CD14-positive monocyte (primary cell): ENCODE measurements at regions not wholly inside any gene's neighbourhood (a gene's known extent, or its start where the extent isn't known, plus 50 kb on each side); places are given as distances from the start of the nearest gene placed in this dataset.

Experiments
- DNase-seq, 3 donors: peaks; one replicate each; pipeline ENCODE4 v3.0.0-alpha.2; 2011 to 2022
- H2AFZ ChIP-seq: 2 replicates; pipeline ENCODE4 v1.6.0; 2012; ENCODE audit warnings: mild to moderate bottlenecking, low read depth, low read length, inconsistent platforms; ENCODE audit not compliant: insufficient read depth, poor library complexity, severe bottlenecking
- H3K27ac ChIP-seq, 2 donors: 1 replicate in 1 of 2; 2 replicates in 1 of 2; pipeline ENCODE4 v1.5.1; 2012 to 2013; ENCODE audit warnings: low read length in 2 of 2, control low read depth in 1 of 2, inconsistent platforms in 1 of 2, low read depth in 1 of 2, mild to moderate bottlenecking in 1 of 2
- H3K27me3 ChIP-seq, 2 donors: one replicate each; pipeline versions ENCODE4 v1.6.0 to v1.6.1; 2011 to 2013; ENCODE audit warnings: low read length in 2 of 2; ENCODE audit not compliant: control insufficient read depth in 2 of 2, insufficient read depth in 2 of 2
- H3K36me3 ChIP-seq, 2 donors: replicated peaks in 1 of 2; 1 replicate in 1 of 2; 2 replicates in 1 of 2; pipeline versions ENCODE4 v1.5.1 to v1.6.1; 2012 to 2013; ENCODE audit warnings: low read length in 2 of 2, control low read depth in 1 of 2, inconsistent platforms in 1 of 2, mild to moderate bottlenecking in 1 of 2; ENCODE audit not compliant: insufficient read depth in 2 of 2, control insufficient read depth in 1 of 2
- H3K4me1 ChIP-seq, 2 donors: 1 replicate in 1 of 2; 2 replicates in 1 of 2; pipeline versions ENCODE4 v1.5.1 to v1.6.1; 2012 to 2013; ENCODE audit warnings: low read length in 2 of 2, control low read depth in 1 of 2, inconsistent platforms in 1 of 2, mild to moderate bottlenecking in 1 of 2, moderate library complexity in 1 of 2; ENCODE audit not compliant: insufficient read depth in 2 of 2, control insufficient read depth in 1 of 2
- H3K4me2 ChIP-seq: replicated peaks from 2 replicates; pipeline ENCODE3; 2012; ENCODE audit warnings: low read length, moderate library complexity, mild to moderate bottlenecking; ENCODE audit not compliant: poor library complexity, severe bottlenecking; ENCODE audit errors: extremely low read depth
- H3K4me3 ChIP-seq, 3 experiments: fragments of 200-600 bp in 1 of 3; sonication (generic) in 1 of 3; replicated peaks in 1 of 3; 1 replicate in 2 of 3; 2 replicates in 1 of 3; pipeline ENCODE4 v1.5.1; 2011 to 2013; ENCODE audit warnings: low read length in 3 of 3, mild to moderate bottlenecking in 3 of 3, control low read depth in 2 of 3, low read depth in 2 of 3, inconsistent platforms in 1 of 3, moderate library complexity in 1 of 3
- H3K79me2 ChIP-seq: 2 replicates; pipeline ENCODE4 v1.6.0; 2012; ENCODE audit warnings: mild to moderate bottlenecking, control low read depth, inconsistent platforms, low read length, moderate library complexity; ENCODE audit not compliant: insufficient read depth
- H3K9ac ChIP-seq: 2 replicates; pipeline ENCODE4 v1.6.0; 2017; ENCODE audit warnings: low read length, mild to moderate bottlenecking; ENCODE audit not compliant: insufficient read depth, poor library complexity, severe bottlenecking
- H3K9me3 ChIP-seq, 2 donors: replicated peaks in 1 of 2; 1 replicate in 1 of 2; 2 replicates in 1 of 2; pipeline versions ENCODE4 v1.5.1 to v1.6.1; 2012 to 2013; ENCODE audit warnings: low read length in 2 of 2, control low read depth in 1 of 2; ENCODE audit not compliant: control insufficient read depth in 1 of 2, insufficient read depth in 1 of 2
- H4K20me1 ChIP-seq: 2 replicates; pipeline ENCODE4 v1.6.0; 2012; ENCODE audit warnings: mild to moderate bottlenecking, low read length, control low read depth, moderate library complexity; ENCODE audit not compliant: insufficient read depth
- H3K27ac Mint-ChIP-seq, 7 donors: one replicate each; pipeline ENCODE4 v1.8.0; 2020; ENCODE audit warnings: mild to moderate bottlenecking in 7 of 7, mixed read lengths in 7 of 7, moderate library complexity in 6 of 7, inconsistent platforms in 2 of 7
- H3K27me3 Mint-ChIP-seq, 3 donors: one replicate each; pipeline ENCODE4 v1.8.0; 2021 to 2022; ENCODE audit warnings: low read depth in 3 of 3, mild to moderate bottlenecking in 3 of 3, mixed read lengths in 3 of 3, moderate library complexity in 3 of 3, inconsistent platforms in 1 of 3
- H3K36me3 Mint-ChIP-seq, 2 donors: one replicate each; pipeline ENCODE4 v1.8.0; 2020; ENCODE audit warnings: mixed read lengths in 2 of 2, inconsistent platforms in 1 of 2, mild to moderate bottlenecking in 1 of 2
- H3K4me1 Mint-ChIP-seq: one replicate; pipeline ENCODE4 v1.8.0; 2020; ENCODE audit warnings: mild to moderate bottlenecking, mixed read lengths
- H3K4me3 Mint-ChIP-seq, 2 donors: one replicate each; pipeline ENCODE4 v1.8.0; 2020; ENCODE audit warnings: mild to moderate bottlenecking in 2 of 2, mixed read lengths in 2 of 2, moderate library complexity in 1 of 2
- H3K9me3 Mint-ChIP-seq, 7 donors: one replicate each; pipeline ENCODE4 v1.8.0; 2020 to 2022; ENCODE audit warnings: mixed read lengths in 7 of 7, mild to moderate bottlenecking in 6 of 7, moderate library complexity in 6 of 7, inconsistent platforms in 2 of 7
- CTCF ChIP-seq: fragments of 200-600 bp; IDR thresholded peaks from one replicate; pipeline ENCODE4 v1.8.0; 2022; ENCODE audit warnings: antibody characterized with exemption, mild to moderate bottlenecking
- WGBS: methylation state at CpG from one replicate; pipeline ENCODE4 v1.1.5; 2013; ENCODE audit warnings: missing lambda C conversion rate; ENCODE audit not compliant: insufficient coverage; 5-methylcytosine and 5-hydroxymethylcytosine counted together
- intact Hi-C, 2 donors: fragments of 100-400 bp; cut with micrococcal nuclease; formaldehyde crosslinking; loops; one replicate each; pipeline versions ENCODE4 v1.15.0 to v1.15.1; 2023

- H3K4me2 ChIP-seq, result no peak overlapping the region
- H3K27ac ChIP-seq, result no peak overlapping the region
- no peak for TF ChIP-seq CTCF
- Mint-ChIP-seq H3K27me3 (no peaks in the 10 kb centered on the region), H3K27ac (no peak overlapping the region), H3K4me3 (no peak overlapping the region), H3K36me3 (no peaks in the 10 kb centered on the region), H3K9me3 (peaks cover 0 to 7% (median 0%) of the 10 kb centered on the region in 7 donors), H3K4me1 (no peaks in the 10 kb centered on the region)
- no peak overlapping the region for H3K9ac ChIP-seq
- no peak overlapping the region for H2AFZ ChIP-seq
- H3K9me3 ChIP-seq, result no peaks in the 10 kb centered on the region
- H3K4me3 ChIP-seq, result no peak overlapping the region
- intact Hi-C loops, result no loop called here
- H3K4me1 ChIP-seq, result no peaks in the 10 kb centered on the region
- no peaks in the 10 kb centered on the region for H3K79me2 ChIP-seq
- no peak for DNase-seq
- 100% methylated on average over 1 of the region's 3 CpGs for WGBS
- no peaks in the 10 kb centered on the region for H3K27me3 ChIP-seq
- H4K20me1 ChIP-seq, result no peaks in the 10 kb centered on the region
- H3K36me3 ChIP-seq, result no peaks in the 10 kb centered on the region
These were observed 346.5 kb upstream of the ETAA1 start for GRCh38 chr2:67050622-67051021.

GRCh38 chr2:67054728-67055127 is 342.4 kb upstream of the ETAA1 start:
- no peaks in the 10 kb centered on the region for H3K27me3 ChIP-seq
- H3K4me1 ChIP-seq, result no peaks in the 10 kb centered on the region
- peak overlapping the region in 1 of 7 donors; percentile 25 for H3K27ac Mint-ChIP-seq
- H2AFZ ChIP-seq, result no peak overlapping the region
- no peak overlapping the region for H3K4me3 ChIP-seq
- H3K4me3 Mint-ChIP-seq, result no peak overlapping the region
- H4K20me1 ChIP-seq, result no peaks in the 10 kb centered on the region
- H3K4me2 ChIP-seq, result no peak overlapping the region
- WGBS, result 89% methylated on average over 3 of the region's 3 CpGs
- intact Hi-C loops, result no loop called here
- no peak overlapping the region for H3K27ac ChIP-seq
- no peaks in the 10 kb centered on the region for H3K9me3 ChIP-seq
- no peak for TF ChIP-seq CTCF
- H3K27me3 Mint-ChIP-seq, result peaks cover 0 to 1% (median 0%) of the 10 kb centered on the region in 3 donors
- peaks cover 0 to 3% (median 0%) of the 10 kb centered on the region in 7 donors for H3K9me3 Mint-ChIP-seq
- H3K36me3 Mint-ChIP-seq, result no peaks in the 10 kb centered on the region
- no peaks in the 10 kb centered on the region for H3K36me3 ChIP-seq
- no peaks in the 10 kb centered on the region for H3K79me2 ChIP-seq
- no peak for DNase-seq
- H3K9ac ChIP-seq, result no peak overlapping the region
- no peaks in the 10 kb centered on the region for H3K4me1 Mint-ChIP-seq
